HAP-1 (cell line): ENCODE measurements at regions not wholly inside any gene's neighbourhood (a gene's known extent, or its start where the extent isn't known, plus 50 kb on each side); places are given as distances from the start of the nearest gene placed in this dataset.

ENCODE experiments used
- DNase-seq, 2 experiments: peaks; one replicate each; pipeline ENCODE4 v3.0.0-alpha.2; 2016 to 2020; ENCODE audit warnings: low spot score in 2 of 2
- H3K27me3 ChIP-seq: fragments of 250-450 bp; sonication (Bioruptor Pico); 2 replicates; pipeline ENCODE4 v1.5.1; 2020; ENCODE audit warnings: low read depth, mild to moderate bottlenecking, moderate library complexity
- H3K36me3 ChIP-seq: fragments of 250-450 bp; sonication (Bioruptor Pico); replicated peaks from 2 replicates; pipeline ENCODE4 v1.5.1; 2020; ENCODE audit warnings: mild to moderate bottlenecking
- H3K4me1 ChIP-seq: fragments of 250-450 bp; sonication (Bioruptor Pico); 2 replicates; pipeline ENCODE4 v1.5.1; 2020; ENCODE audit warnings: mild to moderate bottlenecking
- H3K4me3 ChIP-seq: fragments of 250-450 bp; sonication (Bioruptor Pico); 2 replicates; pipeline ENCODE4 v1.5.1; 2020; ENCODE audit warnings: mild to moderate bottlenecking, moderate library complexity
- H3K9me3 ChIP-seq: fragments of 250-450 bp; sonication (Bioruptor Pico); 2 replicates; pipeline ENCODE4 v1.5.1; 2020; ENCODE audit warnings: mild to moderate bottlenecking, moderate library complexity
- in situ Hi-C: fragments of 300-500 bp; cut with MboI; formaldehyde crosslinking; loops from 3 replicates; pipeline ENCODE4 v1.14.3; 2020; ENCODE audit warnings: low sequenced_read_pairs, inconsistent platforms, mixed read lengths

DNA sequence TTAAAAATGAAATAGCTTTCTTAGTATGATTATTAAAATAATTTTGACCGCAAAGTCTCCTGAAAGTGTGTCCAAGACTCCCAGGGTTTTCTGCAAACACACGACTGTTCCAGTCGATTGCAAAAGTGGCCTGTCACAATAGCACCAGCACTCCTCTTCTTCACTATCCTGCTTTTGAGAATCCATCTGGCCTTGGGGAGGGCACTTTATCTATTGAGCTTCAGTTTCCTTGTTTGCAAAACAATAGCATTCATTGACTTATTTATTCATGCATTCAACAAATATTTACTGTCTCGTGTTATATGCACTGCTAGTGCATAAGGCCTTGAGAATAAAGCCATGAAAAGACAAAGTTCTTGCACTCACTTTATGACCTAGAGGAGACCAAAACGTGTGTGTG lies 96.2 kb upstream of the NTM start:
- no peaks in the 10 kb centered on the region for H3K27me3 ChIP-seq
- H3K4me1 ChIP-seq = no peaks in the 10 kb centered on the region
- no peak overlapping the region for H3K4me3 ChIP-seq
- in situ Hi-C loops = no loop called here
- no peaks in the 10 kb centered on the region for H3K9me3 ChIP-seq
- DNase-seq = no peak
- H3K36me3 ChIP-seq = no peaks in the 10 kb centered on the region

- H3K4me3 ChIP-seq = no peak overlapping the region
- no peaks in the 10 kb centered on the region for H3K27me3 ChIP-seq
- in situ Hi-C loops = no loop called here
- no peaks in the 10 kb centered on the region for H3K4me1 ChIP-seq
- no peaks in the 10 kb centered on the region for H3K9me3 ChIP-seq
- DNase-seq = no peak
- H3K36me3 ChIP-seq = no peaks in the 10 kb centered on the region
Measured at GRCh38 chr11:131275580-131275979, 94.8 kb upstream of the NTM start.

DNA sequence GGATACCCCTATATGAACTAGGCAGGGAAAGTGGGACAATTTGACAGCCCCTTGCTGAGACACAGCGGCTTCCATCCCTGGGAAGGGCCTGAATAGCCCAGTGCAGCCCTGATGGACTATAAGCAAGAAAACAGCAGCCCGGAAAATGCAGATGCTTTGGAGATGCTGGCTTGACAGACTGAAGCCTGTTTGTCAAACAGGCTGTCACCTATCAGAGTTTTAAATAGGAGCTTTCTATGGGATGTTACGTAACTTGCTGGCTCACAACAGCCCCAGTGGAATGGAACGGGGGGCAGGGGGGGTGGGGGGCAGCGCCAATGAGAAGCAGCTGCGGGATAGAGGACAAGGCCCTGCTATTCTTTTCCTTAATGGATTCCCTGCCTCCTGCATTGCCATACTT lies 91.9 kb upstream of the NTM start:
- in situ Hi-C loops = no loop called here
- DNase-seq = no peak

DNA sequence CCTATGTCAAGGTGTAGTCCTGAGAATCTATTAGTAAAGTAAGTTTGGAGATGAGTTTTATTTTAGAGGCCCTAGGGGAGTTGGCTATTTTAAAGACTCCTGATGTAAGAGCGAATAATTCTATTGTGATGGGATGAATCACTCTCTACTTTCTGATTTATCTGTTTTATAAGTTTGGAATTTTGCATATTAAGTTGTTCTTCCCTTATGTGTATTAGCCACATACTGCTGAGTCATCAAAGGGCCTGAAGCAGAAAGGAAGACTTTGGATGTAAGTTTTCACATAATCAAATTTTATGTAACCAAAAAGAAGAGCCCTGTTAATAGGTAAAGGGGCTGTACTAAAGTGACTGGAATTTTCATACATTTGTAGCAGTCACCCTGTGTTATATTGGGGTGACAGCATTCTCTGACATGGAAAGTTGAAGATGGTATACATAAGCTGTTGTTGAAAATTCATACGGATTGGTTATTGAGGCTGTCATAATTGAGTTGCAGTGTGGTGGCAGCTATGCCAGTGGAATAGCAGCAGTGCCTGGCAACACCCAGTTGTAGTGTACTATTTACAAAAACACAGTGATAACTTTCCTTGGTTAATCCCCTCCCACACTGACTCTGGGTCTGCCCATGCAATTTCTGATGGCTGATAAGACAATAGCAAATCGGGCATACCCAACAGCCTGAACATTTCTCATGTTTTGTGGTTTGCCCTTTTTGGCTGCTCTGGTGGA lies 90.6 kb upstream of the NTM start:
- no peak overlapping the region for H3K4me3 ChIP-seq
- no peaks in the 10 kb centered on the region for H3K4me1 ChIP-seq
- no peaks in the 10 kb centered on the region for H3K9me3 ChIP-seq
- in situ Hi-C loops = no loop called here
- no peaks in the 10 kb centered on the region for H3K36me3 ChIP-seq
- DNase-seq = no peak
- no peaks in the 10 kb centered on the region for H3K27me3 ChIP-seq

More for the DNA sequence above, 91.9 kb upstream of the NTM start:
- Histone ChIP-seq H3K27me3 (no peaks in the 10 kb centered on the region), H3K9me3 (no peaks in the 10 kb centered on the region), H3K4me1 (no peaks in the 10 kb centered on the region), H3K36me3 (no peaks in the 10 kb centered on the region), H3K4me3 (no peak overlapping the region)

- in situ Hi-C loops = no loop called here
- Histone ChIP-seq H3K36me3 (no peaks in the 10 kb centered on the region), H3K9me3 (no peaks in the 10 kb centered on the region), H3K4me3 (no peak overlapping the region), H3K4me1 (no peaks in the 10 kb centered on the region), H3K27me3 (no peaks in the 10 kb centered on the region)
- DNase-seq = no peak
Measured at GRCh38 chr11:131281316-131281715, 89.1 kb upstream of the NTM start.

DNA sequence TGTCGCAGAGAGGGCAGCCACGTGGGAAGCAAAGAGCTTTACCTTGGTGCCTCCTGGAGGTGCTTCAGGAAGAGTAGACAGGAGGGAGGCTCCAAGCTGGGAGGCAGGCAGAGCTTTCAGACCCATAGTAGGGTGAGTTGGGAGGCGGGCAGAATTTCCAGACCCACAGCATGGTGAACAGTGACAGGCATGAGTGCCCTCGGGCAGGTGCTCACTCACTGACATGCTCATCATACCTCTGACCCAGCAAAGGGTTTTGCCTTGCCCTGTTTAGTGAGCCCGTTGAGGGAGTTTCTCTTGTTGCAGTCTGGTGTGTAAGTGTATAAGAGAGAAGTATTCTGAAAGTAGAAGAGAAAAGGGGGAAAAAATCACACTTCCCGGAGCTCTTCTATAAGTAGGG lies 86.4 kb upstream of the NTM start:
- no peaks in the 10 kb centered on the region for H3K27me3 ChIP-seq
- in situ Hi-C loops = no loop called here
- H3K36me3 ChIP-seq = no peaks in the 10 kb centered on the region
- no peak overlapping the region for H3K4me3 ChIP-seq
- no peaks in the 10 kb centered on the region for H3K4me1 ChIP-seq
- H3K9me3 ChIP-seq = no peaks in the 10 kb centered on the region
- DNase-seq = no peak

GRCh38 chr11:131288521-131289091 lies 81.8 kb upstream of the NTM start:
- Histone ChIP-seq H3K36me3 (no peaks in the 10 kb centered on the region), H3K4me1 (no peaks in the 10 kb centered on the region), H3K27me3 (no peaks in the 10 kb centered on the region), H3K9me3 (no peaks in the 10 kb centered on the region), H3K4me3 (no peak overlapping the region)
- no peak for DNase-seq
- in situ Hi-C loops = no loop called here

DNA sequence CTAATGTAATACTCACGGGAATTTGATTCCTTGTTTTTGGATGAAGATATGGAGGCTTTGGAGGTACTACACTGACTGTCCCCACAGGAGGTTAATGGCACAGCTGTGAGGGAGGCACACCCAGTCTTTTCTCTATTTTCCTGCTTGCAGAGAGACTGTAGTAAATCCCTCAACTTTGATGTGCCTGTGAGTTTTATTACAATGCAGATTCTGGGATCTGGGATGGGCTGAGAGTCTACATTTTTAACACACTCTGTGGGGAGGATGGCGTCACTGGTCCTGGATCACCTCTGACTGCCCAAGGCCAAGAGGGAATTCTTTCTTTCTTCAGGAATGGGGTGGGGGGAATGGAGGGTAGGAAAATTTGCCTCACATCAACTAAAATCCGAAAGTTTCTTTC lies 80.2 kb upstream of the NTM start:
- H3K9me3 ChIP-seq = no peaks in the 10 kb centered on the region
- no peaks in the 10 kb centered on the region for H3K4me1 ChIP-seq
- H3K36me3 ChIP-seq = no peaks in the 10 kb centered on the region
- in situ Hi-C loops = no loop called here
- no peak for DNase-seq
- no peak overlapping the region for H3K4me3 ChIP-seq
- H3K27me3 ChIP-seq = no peaks in the 10 kb centered on the region

DNA sequence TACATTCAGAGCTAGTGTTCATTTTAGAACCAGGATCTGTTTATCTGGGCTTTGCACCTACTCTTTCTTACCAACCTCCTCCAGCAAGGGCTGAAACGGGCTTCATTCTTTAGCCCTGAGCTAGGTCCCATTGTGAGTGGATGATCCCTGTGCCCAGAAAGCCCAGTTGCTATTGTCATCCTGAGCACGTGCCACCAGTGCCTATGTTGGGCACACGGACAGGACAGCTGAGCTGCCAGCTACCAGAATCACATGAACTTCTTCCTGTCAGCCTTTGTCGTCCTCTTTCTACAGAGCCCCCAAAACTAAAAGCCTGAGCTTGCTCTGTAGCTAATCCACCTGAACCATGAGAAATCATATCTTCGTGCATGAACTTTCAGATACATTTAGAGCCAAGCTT lies 74.4 kb upstream of the NTM start:
- H3K4me3 ChIP-seq = no peak overlapping the region
- DNase-seq = no peak
- in situ Hi-C loops = no loop called here
- no peaks in the 10 kb centered on the region for H3K4me1 ChIP-seq
- H3K27me3 ChIP-seq = no peaks in the 10 kb centered on the region
- H3K36me3 ChIP-seq = no peaks in the 10 kb centered on the region
- no peaks in the 10 kb centered on the region for H3K9me3 ChIP-seq

DNA sequence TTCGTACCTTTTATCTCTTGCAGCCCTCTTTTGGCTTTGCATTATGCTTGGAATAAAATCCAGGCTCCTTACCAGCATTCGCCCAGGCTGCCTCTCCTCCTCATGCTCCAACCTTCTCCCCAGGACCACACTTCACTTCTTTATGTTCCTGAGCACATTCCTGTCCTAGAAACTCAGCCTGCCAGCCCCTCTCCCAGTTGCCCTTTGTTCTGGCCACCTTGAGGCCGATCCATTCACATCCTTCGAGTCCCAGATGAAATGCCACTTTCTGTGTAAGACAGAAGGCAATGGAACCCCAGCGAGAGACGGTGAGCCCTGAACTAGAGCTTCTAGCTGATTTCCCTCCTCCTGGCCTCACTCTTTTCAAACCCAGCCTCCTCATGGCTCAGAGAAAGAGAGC lies 73.0 kb upstream of the NTM start:
- Histone ChIP-seq H3K27me3 (no peaks in the 10 kb centered on the region), H3K36me3 (no peaks in the 10 kb centered on the region), H3K9me3 (no peaks in the 10 kb centered on the region), H3K4me1 (no peaks in the 10 kb centered on the region), H3K4me3 (no peak overlapping the region)
- DNase-seq = no peak
- in situ Hi-C loops = no loop called here

GRCh38 chr11:131299598-131300438 lies 70.6 kb upstream of the NTM start:
- DNase-seq = no peak
- no peaks in the 10 kb centered on the region for H3K4me1 ChIP-seq
- no peaks in the 10 kb centered on the region for H3K9me3 ChIP-seq
- H3K27me3 ChIP-seq = no peaks in the 10 kb centered on the region
- H3K4me3 ChIP-seq = no peak overlapping the region
- in situ Hi-C loops = no loop called here
- H3K36me3 ChIP-seq = no peaks in the 10 kb centered on the region

DNA sequence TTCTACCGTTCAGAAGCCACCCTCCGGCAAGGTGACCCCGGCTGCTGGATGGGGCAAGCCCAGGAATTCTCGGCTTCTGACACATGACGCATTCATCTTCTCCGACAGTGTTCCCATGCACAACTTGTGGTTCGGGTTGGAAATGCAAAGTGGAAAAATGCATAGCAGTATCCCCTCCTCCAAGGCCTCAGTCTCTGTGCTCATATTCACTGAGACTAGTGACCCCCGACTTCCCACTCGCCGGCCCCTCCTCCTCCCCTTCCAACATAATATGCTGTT lies 70.0 kb upstream of the NTM start:
- in situ Hi-C loops = no loop called here
- no peaks in the 10 kb centered on the region for H3K36me3 ChIP-seq
- no peak for DNase-seq
- no peaks in the 10 kb centered on the region for H3K9me3 ChIP-seq
- no peak overlapping the region for H3K4me3 ChIP-seq
- no peaks in the 10 kb centered on the region for H3K27me3 ChIP-seq
- H3K4me1 ChIP-seq = no peaks in the 10 kb centered on the region

- DNase-seq = no peak
- no peaks in the 10 kb centered on the region for H3K9me3 ChIP-seq
- no peaks in the 10 kb centered on the region for H3K36me3 ChIP-seq
- no peaks in the 10 kb centered on the region for H3K4me1 ChIP-seq
- H3K27me3 ChIP-seq = no peaks in the 10 kb centered on the region
- H3K4me3 ChIP-seq = no peak overlapping the region
- in situ Hi-C loops = no loop called here
Measured at GRCh38 chr11:131301306-131301705, 69.1 kb upstream of the NTM start.

- in situ Hi-C loops = no loop called here
- no peaks in the 10 kb centered on the region for H3K27me3 ChIP-seq
- H3K4me3 ChIP-seq = no peak overlapping the region
- no peaks in the 10 kb centered on the region for H3K36me3 ChIP-seq
- H3K4me1 ChIP-seq = no peaks in the 10 kb centered on the region
- H3K9me3 ChIP-seq = no peaks in the 10 kb centered on the region
- no peak for DNase-seq
Measured at GRCh38 chr11:131302836-131303235, 67.6 kb upstream of the NTM start.
